KMS-11 (cell line): ENCODE measurements at regions not wholly inside any gene's neighbourhood (a gene's known extent, or its start where the extent isn't known, plus 50 kb on each side); places are given as distances from the start of the nearest gene placed in this dataset.

ENCODE experiments used
- H2AFZ ChIP-seq: fragments of 200-600 bp; sonication (generic); 2 replicates; pipeline ENCODE4 v1.6.1; 2016; ENCODE audit warnings: antibody characterized with exemption, mixed run types, low read depth
- H3K27ac ChIP-seq: fragments of 200-600 bp; sonication (generic); 2 replicates; pipeline ENCODE4 v1.6.1; 2016; ENCODE audit warnings: mild to moderate bottlenecking, mixed run types
- H3K27me3 ChIP-seq: fragments of 200-600 bp; sonication (generic); 2 replicates; pipeline ENCODE4 v1.6.1; 2017; ENCODE audit warnings: mild to moderate bottlenecking, low read depth, mixed run types, moderate library complexity; ENCODE audit not compliant: insufficient read depth
- H3K36me3 ChIP-seq: fragments of 200-600 bp; sonication (generic); 2 replicates; pipeline ENCODE4 v1.6.1; 2017; ENCODE audit warnings: mild to moderate bottlenecking, mixed run types; ENCODE audit not compliant: insufficient read depth
- H3K4me1 ChIP-seq: fragments of 200-600 bp; sonication (generic); 2 replicates; pipeline ENCODE4 v1.6.1; 2016; ENCODE audit warnings: mild to moderate bottlenecking, low read depth, mixed run types; ENCODE audit not compliant: poor library complexity, severe bottlenecking
- H3K4me2 ChIP-seq: fragments of 200-600 bp; sonication (generic); 2 replicates; pipeline ENCODE4 v1.7.0; 2016; ENCODE audit warnings: mild to moderate bottlenecking, mixed run types
- H3K4me3 ChIP-seq: fragments of 200-600 bp; sonication (generic); IDR thresholded peaks from 2 replicates; pipeline ENCODE4 v1.6.1; 2017; ENCODE audit warnings: low read depth, low read length, mixed read lengths; ENCODE audit not compliant: insufficient read depth
- H3K79me2 ChIP-seq: fragments of 200-600 bp; sonication (generic); 2 replicates; pipeline ENCODE4 v1.6.1; 2016; ENCODE audit warnings: low read depth, mixed run types; ENCODE audit not compliant: insufficient read depth
- H3K9ac ChIP-seq: fragments of 200-600 bp; sonication (generic); 2 replicates; pipeline ENCODE4 v1.6.1; 2016; ENCODE audit warnings: mild to moderate bottlenecking, mixed run types
- H4K20me1 ChIP-seq: fragments of 200-600 bp; sonication (generic); 2 replicates; pipeline ENCODE4 v1.6.1; 2016; ENCODE audit warnings: mild to moderate bottlenecking, mixed run types; ENCODE audit not compliant: insufficient read depth
- CTCF ChIP-seq: fragments of 200-600 bp; sonication (generic); conservative IDR thresholded peaks from 2 replicates; pipeline ENCODE4 v1.6.1; 2017; ENCODE audit warnings: low read depth, mild to moderate bottlenecking, antibody characterized with exemption, low read length, moderate library complexity, mixed read lengths

GRCh38 chr5:126117044-126117443 is 306.2 kb upstream of the GRAMD2B start:
- no peak for TF ChIP-seq CTCF
- H2AFZ ChIP-seq, result no peak overlapping the region

GRCh38 chr5:126119887-126120442 is 303.2 kb upstream of the GRAMD2B start:
- no peaks in the 10 kb centered on the region for H3K36me3 ChIP-seq
- H3K9ac ChIP-seq, result no peak overlapping the region
- no peak overlapping the region for H2AFZ ChIP-seq
- no peaks in the 10 kb centered on the region for H4K20me1 ChIP-seq
- H3K27ac ChIP-seq, result no peak overlapping the region
- H3K4me3 ChIP-seq, result no peak overlapping the region
- H3K4me1 ChIP-seq, result no peaks in the 10 kb centered on the region
- no peaks in the 10 kb centered on the region for H3K79me2 ChIP-seq
- TF ChIP-seq CTCF, result no peak
- no peak overlapping the region for H3K4me2 ChIP-seq
- no peaks in the 10 kb centered on the region for H3K27me3 ChIP-seq

More at GRCh38 chr5:126117044-126117443, 306.2 kb upstream of the GRAMD2B start:
- no peaks in the 10 kb centered on the region for H3K27me3 ChIP-seq
- no peaks in the 10 kb centered on the region for H3K79me2 ChIP-seq
- H3K4me1 ChIP-seq, result no peaks in the 10 kb centered on the region
- no peak overlapping the region for H3K9ac ChIP-seq
- H3K27ac ChIP-seq, result no peak overlapping the region
- H3K4me2 ChIP-seq, result no peak overlapping the region
- no peaks in the 10 kb centered on the region for H4K20me1 ChIP-seq
- H3K4me3 ChIP-seq, result no peak overlapping the region
- H3K36me3 ChIP-seq, result no peaks in the 10 kb centered on the region

- no peak overlapping the region for H3K4me3 ChIP-seq
- H4K20me1 ChIP-seq, result no peaks in the 10 kb centered on the region
- H3K79me2 ChIP-seq, result no peaks in the 10 kb centered on the region
- no peaks in the 10 kb centered on the region for H3K36me3 ChIP-seq
- no peak overlapping the region for H2AFZ ChIP-seq
- no peak overlapping the region for H3K27ac ChIP-seq
- no peaks in the 10 kb centered on the region for H3K4me1 ChIP-seq
- TF ChIP-seq CTCF, result no peak
- H3K4me2 ChIP-seq, result no peak overlapping the region
- H3K9ac ChIP-seq, result no peak overlapping the region
- H3K27me3 ChIP-seq, result no peaks in the 10 kb centered on the region
These were observed 302.3 kb upstream of the GRAMD2B start for GRCh38 chr5:126120939-126121338.

GRCh38 chr5:126122942-126123341 is 300.3 kb upstream of the GRAMD2B start:
- no peak overlapping the region for H3K4me2 ChIP-seq
- H2AFZ ChIP-seq, result no peak overlapping the region
- no peaks in the 10 kb centered on the region for H3K36me3 ChIP-seq
- H3K9ac ChIP-seq, result no peak overlapping the region
- no peaks in the 10 kb centered on the region for H3K4me1 ChIP-seq
- H3K4me3 ChIP-seq, result no peak overlapping the region
- TF ChIP-seq CTCF, result no peak
- no peaks in the 10 kb centered on the region for H3K79me2 ChIP-seq
- H4K20me1 ChIP-seq, result no peaks in the 10 kb centered on the region
- no peak overlapping the region for H3K27ac ChIP-seq
- H3K27me3 ChIP-seq, result no peaks in the 10 kb centered on the region
